ENCODE measurements at regions not wholly inside any gene's neighbourhood (a gene's known extent, or its start where the extent isn't known, plus 50 kb on each side); places are given as distances from the start of the nearest gene placed in this dataset.

DNA sequence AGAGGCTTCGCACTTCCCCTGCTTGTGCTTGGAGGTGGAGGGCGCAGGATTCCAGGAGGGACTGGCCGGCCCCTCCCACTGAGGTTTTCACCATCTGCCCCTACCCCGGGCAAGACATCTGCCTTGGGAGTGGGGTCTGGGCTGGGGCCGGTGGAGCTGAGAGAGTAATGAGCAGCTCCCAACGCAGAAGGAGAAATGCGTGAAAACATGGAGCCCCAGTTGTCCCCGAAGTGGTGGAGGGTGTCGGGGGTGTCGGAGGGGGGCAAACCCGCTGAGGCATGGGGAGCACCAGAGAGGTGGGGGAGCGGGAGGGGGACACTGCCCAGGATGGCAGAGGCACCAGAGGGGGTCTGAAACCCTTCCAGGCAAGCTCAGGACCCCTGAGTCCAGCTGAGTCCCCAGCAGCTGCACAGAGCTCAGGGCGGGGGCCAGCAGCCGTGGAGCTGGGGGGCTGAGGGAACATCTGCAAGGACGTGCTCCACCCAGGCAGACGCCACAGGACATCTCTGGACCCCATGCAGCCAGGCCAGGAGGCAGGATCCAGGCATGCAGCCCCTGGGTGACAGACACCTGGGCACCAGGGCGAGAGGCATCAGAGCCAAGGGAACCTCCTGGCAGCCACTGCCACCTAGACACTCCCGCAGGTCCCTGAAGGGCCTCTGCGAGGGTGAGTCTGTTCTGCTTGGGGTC, 110.6 kb downstream of the SIK1 start:
- no peak for DNase-seq

GRCh38 chr21:43315244-43316137, 111.4 kb downstream of the SIK1 start:
- no peak for DNase-seq

GRCh38 chr21:43313939-43314405, 113.0 kb downstream of the SIK1 start:
- DNase-seq = no peak

DNA sequence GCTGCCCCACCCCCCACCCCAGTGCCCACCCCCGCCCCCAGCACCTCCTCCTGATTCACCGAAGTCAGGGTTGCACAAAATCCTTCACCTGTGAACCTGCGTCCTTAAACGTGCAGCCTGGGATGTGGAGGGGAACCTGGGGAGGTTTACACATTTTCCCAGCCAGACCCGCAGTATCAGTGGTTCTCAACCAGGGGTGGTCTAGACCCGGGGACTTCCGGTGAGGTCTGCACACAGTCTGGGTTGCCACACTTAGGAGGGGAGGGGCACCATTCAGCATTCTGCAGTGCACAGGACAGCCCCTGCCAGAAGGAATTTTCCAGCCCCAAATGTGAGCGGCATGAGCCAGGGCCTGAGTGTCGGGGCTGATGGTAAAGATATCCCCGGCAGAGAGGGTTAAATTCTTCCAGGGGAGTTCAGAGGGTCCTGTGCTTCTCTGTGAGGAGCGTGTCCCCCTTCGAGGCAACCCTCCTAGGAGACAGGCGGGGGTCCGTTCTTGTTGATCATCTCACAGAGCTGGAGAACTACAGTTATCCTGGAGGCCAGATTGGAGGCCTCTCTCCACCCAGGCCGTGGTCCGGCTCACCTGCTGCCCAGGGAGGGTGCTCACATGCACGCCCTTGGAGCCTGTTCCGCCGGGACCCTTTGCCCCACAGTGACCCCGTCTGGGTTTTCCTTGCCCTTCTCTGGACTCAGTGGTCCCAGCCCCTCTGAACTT, 113.6 kb downstream of the SIK1 start:
- DNase-seq = no peak

GRCh38 chr21:43312751-43313169, 114.2 kb downstream of the SIK1 start:
- DNase-seq = no peak

GRCh38 chr21:43312011-43312410, 114.9 kb downstream of the SIK1 start:
- DNase-seq = no peak

- DNase-seq = no peak
These were observed 115.6 kb downstream of the SIK1 start for GRCh38 chr21:43311301-43311817.

- DNase-seq = no peak
These were observed 118.1 kb downstream of the SIK1 start for GRCh38 chr21:43308815-43309283.

GRCh38 chr21:43308101-43308814, 118.7 kb downstream of the SIK1 start:
- no peak for DNase-seq

GRCh38 chr21:43307677-43308070, 119.3 kb downstream of the SIK1 start:
- no peak for DNase-seq

DNA sequence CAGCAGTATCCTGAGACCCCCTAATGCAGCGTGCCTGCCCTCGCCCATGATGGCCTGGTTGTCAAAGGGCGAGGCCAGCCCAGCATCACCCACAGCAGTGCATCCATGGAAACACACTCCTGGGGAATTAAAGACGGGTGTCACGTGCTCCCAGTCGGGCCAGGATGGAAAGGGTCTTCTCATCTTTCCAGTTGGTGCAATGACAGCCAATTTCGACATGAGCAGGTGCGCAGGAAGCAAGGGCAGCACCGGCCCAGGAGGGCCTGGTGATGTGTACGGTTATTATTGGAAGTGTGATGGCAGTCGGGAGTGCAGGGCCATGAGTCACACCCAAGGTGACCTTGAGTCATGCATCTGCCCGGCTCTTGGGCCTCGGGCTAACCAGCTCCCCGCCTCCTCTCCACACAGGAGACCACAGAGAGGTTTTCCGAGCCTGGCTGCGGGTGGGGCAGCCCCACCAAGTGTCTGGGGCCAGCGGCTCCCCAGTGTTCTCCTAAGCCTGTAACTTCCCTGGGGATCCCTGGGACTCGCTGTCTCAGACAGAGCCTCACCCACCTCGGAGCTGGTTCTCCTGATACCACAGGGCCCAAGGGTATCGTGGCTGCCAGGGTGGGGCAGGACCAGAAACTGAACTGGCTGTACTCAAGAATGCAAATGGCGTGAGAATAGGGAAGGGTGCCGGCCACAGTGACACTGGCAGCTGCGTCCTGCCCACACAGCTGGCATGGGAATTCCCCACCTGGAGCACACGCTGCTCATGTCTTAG, 119.8 kb downstream of the SIK1 start:
- DNase-seq = no peak

DNA sequence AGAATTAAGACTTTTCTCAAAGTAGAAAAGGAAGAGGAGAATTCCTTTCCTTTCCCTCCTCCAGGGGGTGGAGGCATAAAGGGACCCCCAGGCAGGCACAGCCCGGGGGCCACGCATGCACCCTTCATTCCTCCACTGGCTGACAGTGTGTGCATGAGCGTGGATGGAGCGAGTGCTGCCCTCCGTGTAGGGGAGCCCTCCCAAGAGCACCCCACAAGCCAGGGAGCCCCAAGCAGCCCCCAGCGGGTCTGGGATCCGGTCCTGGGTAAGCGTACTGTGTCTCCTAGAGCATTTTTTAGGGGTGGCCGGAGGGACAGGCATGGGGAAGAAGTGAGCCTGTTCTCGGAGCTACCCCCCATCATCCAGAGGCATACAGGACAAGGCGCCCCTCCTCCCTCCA, 120.5 kb downstream of the SIK1 start:
- no peak for DNase-seq

DNA sequence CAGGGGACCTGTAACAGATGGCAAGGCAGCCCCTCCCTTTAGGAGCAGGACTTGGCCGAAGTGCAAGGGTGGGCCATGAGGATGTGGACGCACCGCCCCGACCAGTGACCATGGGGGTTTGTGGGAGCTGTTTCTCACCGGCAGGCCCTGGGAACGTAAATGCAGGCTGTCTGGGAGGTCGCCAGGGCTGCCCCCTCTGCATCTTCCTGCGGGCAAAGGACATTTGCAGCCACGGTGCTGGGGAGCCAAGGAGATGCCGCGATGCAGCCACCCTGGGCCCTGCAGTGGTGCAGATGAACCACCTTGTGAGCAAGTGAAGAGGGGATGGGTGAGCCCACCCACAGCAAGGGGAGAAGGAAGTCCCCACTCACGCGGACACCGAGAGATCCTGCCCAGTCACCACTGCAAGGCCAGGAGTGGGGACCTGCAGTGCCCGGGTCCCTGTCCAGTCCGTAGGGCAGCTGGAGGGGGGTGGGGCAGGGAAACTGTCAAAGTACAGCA, 121.1 kb downstream of the SIK1 start:
- no peak for DNase-seq

DNA sequence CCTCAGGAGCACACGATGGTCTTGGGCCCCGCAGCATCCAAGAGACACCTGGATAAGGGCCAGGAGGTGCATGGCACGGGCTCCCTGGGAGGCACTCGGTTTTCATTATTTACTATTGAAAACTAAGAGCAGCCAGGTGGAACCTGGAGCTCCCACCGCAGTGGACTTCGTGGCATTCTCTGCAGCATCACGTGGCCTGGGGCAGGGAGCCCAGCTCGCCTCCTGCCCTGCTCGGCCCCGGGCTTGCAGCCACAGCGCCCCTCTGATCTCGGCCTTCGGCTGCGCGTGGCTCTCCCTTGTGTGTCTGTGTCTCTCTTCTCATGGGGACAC, 121.6 kb downstream of the SIK1 start:
- DNase-seq = no peak

GRCh38 chr21:43304621-43305335, 122.2 kb downstream of the SIK1 start:
- DNase-seq = no peak

- no peak for DNase-seq
These were observed 122.7 kb downstream of the SIK1 start for GRCh38 chr21:43304206-43304605.

GRCh38 chr21:43303275-43304178, 123.4 kb downstream of the SIK1 start:
- no peak for DNase-seq

- DNase-seq = no peak
These were observed 124.2 kb downstream of the SIK1 start for GRCh38 chr21:43302769-43303168.

GRCh38 chr21:43302062-43302700, 124.8 kb downstream of the SIK1 start:
- no peak for DNase-seq
